ENCODE measurements at regions not wholly inside any gene's neighbourhood (a gene's known extent, or its start where the extent isn't known, plus 50 kb on each side); places are given as distances from the start of the nearest gene placed in this dataset.

DNA sequence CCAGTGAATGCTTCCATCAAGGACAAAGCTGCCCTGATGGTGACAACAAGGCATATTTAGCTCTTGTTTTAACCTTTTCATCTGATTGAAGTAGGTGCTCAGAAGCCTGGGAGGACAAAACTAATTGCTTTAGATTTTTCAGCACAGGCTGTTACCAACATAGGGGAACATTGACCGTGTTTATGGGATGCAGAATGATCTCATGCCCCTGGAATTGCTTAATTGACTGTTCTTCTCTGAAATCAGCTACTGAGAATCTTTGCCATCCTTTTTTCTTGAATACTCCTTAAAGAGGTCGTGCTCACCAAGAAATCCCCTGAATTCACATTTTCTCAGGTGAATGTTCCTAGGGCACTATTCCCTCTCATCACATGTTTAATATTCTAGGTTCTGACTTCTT lies 95.9 kb upstream of the CCDC190 start:
- no peak overlapping the region for H3K4me3 ChIP-seq (ENCODE audit: low read depth in 2 of 2, low read length in 2 of 2)
- in situ Hi-C loops (cut with HindIII; ENCODE audit: low pct_unique_long_range_greater_than_20kb, low sequenced_read_pairs), result no loop called here
- H3K9me3 ChIP-seq (ENCODE audit: control insufficient read depth, insufficient read depth, low read depth, low read length), result no peaks in the 10 kb centered on the region
- H3K4me1 ChIP-seq (ENCODE audit: control insufficient read depth, insufficient read depth, low read length), result no peaks in the 10 kb centered on the region
- ATAC-seq (no peak), DNase-seq (ENCODE audit: low read depth, low spot score) (no peak)
- TF ChIP-seq POLR2AphosphoS5 (IDR thresholded peaks at IDR 0.05; ENCODE audit: low read depth, low read length), result no peak
- TF ChIP-seq REST (IDR thresholded peaks at IDR 0.05; ENCODE audit: insufficient read depth in 1 of 2, low read depth in 2 of 2, low read length in 1 of 2), result no peak
- TF ChIP-seq TCF7L2 (IDR thresholded peaks at IDR 0.05; ENCODE audit: low read depth, low read length), result no peak
- TF ChIP-seq, protein P1, sequence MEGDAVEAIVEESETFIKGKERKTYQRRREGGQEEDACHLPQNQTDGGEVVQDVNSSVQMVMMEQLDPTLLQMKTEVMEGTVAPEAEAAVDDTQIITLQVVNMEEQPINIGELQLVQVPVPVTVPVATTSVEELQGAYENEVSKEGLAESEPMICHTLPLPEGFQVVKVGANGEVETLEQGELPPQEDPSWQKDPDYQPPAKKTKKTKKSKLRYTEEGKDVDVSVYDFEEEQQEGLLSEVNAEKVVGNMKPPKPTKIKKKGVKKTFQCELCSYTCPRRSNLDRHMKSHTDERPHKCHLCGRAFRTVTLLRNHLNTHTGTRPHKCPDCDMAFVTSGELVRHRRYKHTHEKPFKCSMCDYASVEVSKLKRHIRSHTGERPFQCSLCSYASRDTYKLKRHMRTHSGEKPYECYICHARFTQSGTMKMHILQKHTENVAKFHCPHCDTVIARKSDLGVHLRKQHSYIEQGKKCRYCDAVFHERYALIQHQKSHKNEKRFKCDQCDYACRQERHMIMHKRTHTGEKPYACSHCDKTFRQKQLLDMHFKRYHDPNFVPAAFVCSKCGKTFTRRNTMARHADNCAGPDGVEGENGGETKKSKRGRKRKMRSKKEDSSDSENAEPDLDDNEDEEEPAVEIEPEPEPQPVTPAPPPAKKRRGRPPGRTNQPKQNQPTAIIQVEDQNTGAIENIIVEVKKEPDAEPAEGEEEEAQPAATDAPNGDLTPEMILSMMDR (IDR thresholded peaks at IDR 0.05), result no peak
- no peak for TF ChIP-seq SIN3A (IDR thresholded peaks at IDR 0.05; ENCODE audit: borderline replicate concordance, insufficient read depth, low read depth, low read length)
- no peak overlapping the region for H3K27ac ChIP-seq (ENCODE audit: low read length)
- CTCF ChIA-PET, result no interaction called here
- POLR2A ChIA-PET, result no interaction called here
- no peaks in the 10 kb centered on the region for H3K27me3 ChIP-seq (ENCODE audit: control insufficient read depth, insufficient read depth, low read length)
- BruUV-seq (replicated peaks), result no TSS peak
- H3K36me3 ChIP-seq (ENCODE audit: control insufficient read depth, insufficient read depth, low read length), result no peaks in the 10 kb centered on the region
- intact Hi-C loops (cut with micrococcal nuclease; ENCODE audit: unreplicated experiment), result no loop called here

GRCh38 chr1:162954824-162955223 lies 93.8 kb upstream of the CCDC190 start:
- no peaks in the 10 kb centered on the region for H3K36me3 ChIP-seq (ENCODE audit: control insufficient read depth, insufficient read depth, low read length)
- in situ Hi-C loops (cut with HindIII; ENCODE audit: low pct_unique_long_range_greater_than_20kb, low sequenced_read_pairs) (no loop called here), intact Hi-C loops (cut with micrococcal nuclease; ENCODE audit: unreplicated experiment) (no loop called here)
- no peak for ATAC-seq
- ChIA-PET POLR2A (no interaction called here), CTCF (no interaction called here)
- no peaks in the 10 kb centered on the region for H3K27me3 ChIP-seq (ENCODE audit: control insufficient read depth, insufficient read depth, low read length)
- DNase-seq (ENCODE audit: low read depth, low spot score), result no peak
- TF ChIP-seq, protein P1 (IDR thresholded peaks at IDR 0.05), result no peak
- no peak for TF ChIP-seq TCF7L2 (IDR thresholded peaks at IDR 0.05; ENCODE audit: low read depth, low read length)
- H3K9me3 ChIP-seq (ENCODE audit: control insufficient read depth, insufficient read depth, low read depth, low read length), result no peaks in the 10 kb centered on the region
- BruUV-seq (replicated peaks), result no TSS peak
- no peak overlapping the region for H3K4me3 ChIP-seq (ENCODE audit: low read depth in 2 of 2, low read length in 2 of 2)
- no peaks in the 10 kb centered on the region for H3K4me1 ChIP-seq (ENCODE audit: control insufficient read depth, insufficient read depth, low read length)
- no peak overlapping the region for H3K27ac ChIP-seq (ENCODE audit: low read length)

DNA sequence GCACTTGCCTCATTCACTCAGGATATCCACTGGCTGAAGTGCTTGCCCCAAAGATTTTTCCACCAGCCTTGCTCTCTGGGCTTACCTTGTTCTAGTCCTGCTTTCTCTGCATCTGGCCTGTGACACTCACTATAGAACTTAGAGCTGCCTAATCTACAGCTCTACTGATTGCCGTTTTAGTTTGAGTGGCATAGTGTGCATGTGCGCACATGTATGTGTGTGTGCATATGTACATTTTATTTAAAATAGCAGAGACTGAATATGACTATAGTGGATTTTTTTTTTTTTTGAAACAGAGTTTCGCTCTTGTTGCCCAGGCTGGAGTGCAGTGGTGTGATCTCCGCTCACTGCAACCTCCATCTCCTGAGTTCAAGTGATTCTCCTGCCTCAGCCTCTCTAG lies 92.0 kb upstream of the CCDC190 start:
- BruUV-seq (replicated peaks), result no TSS peak
- POLR2A ChIA-PET, result no interaction called here

More for the DNA sequence above, 92.0 kb upstream of the CCDC190 start:
- no peaks in the 10 kb centered on the region for H3K9me3 ChIP-seq (ENCODE audit: control insufficient read depth, insufficient read depth, low read depth, low read length)
- no peak for ATAC-seq
- no peaks in the 10 kb centered on the region for H3K36me3 ChIP-seq (ENCODE audit: control insufficient read depth, insufficient read depth, low read length)
- no peaks in the 10 kb centered on the region for H3K27me3 ChIP-seq (ENCODE audit: control insufficient read depth, insufficient read depth, low read length)
- no peak for DNase-seq (ENCODE audit: low read depth, low spot score)
- no peak overlapping the region for H3K27ac ChIP-seq (ENCODE audit: low read length)
- TF ChIP-seq POLR2AphosphoS5 (IDR thresholded peaks at IDR 0.05; ENCODE audit: low read depth, low read length), result no peak
- TF ChIP-seq REST (IDR thresholded peaks at IDR 0.05; ENCODE audit: insufficient read depth in 1 of 2, low read depth in 2 of 2, low read length in 1 of 2), result no peak
- no peak for TF ChIP-seq SIN3A (IDR thresholded peaks at IDR 0.05; ENCODE audit: borderline replicate concordance, insufficient read depth, low read depth, low read length)
- TF ChIP-seq, protein P1 (IDR thresholded peaks at IDR 0.05), result no peak
- no peak for TF ChIP-seq TCF7L2 (IDR thresholded peaks at IDR 0.05; ENCODE audit: low read depth, low read length)
- no peak overlapping the region for H3K4me3 ChIP-seq (ENCODE audit: low read depth in 2 of 2, low read length in 2 of 2)
- intact Hi-C loops (cut with micrococcal nuclease; ENCODE audit: unreplicated experiment) (no loop called here), in situ Hi-C loops (cut with HindIII; ENCODE audit: low pct_unique_long_range_greater_than_20kb, low sequenced_read_pairs) (no loop called here)
- CTCF ChIA-PET, result no interaction called here
- H3K4me1 ChIP-seq (ENCODE audit: control insufficient read depth, insufficient read depth, low read length), result no peaks in the 10 kb centered on the region
